Naive B cell (primary cell): ENCODE measurements at regions not wholly inside any gene's neighbourhood (a gene's known extent, or its start where the extent isn't known, plus 50 kb on each side); places are given as distances from the start of the nearest gene placed in this dataset.
A peak's percentile ranks its signal among the peaks of the same experiment; 100 is the strongest.

Experiments
- ATAC-seq, 2 donors: fragments of 150-1000 bp; cut with Tn5 transposase; 2 replicates each; pipeline ENCODE4 v1.10.0; 2021; ENCODE audit warnings: low read depth in 2 of 2, mild to moderate bottlenecking in 2 of 2, moderate library complexity in 2 of 2
- DNase-seq: peaks from one replicate; pipeline ENCODE4 v3.0.0; 2022
- H3K27ac Mint-ChIP-seq, 6 donors: one replicate each; pipeline ENCODE4 v1.8.0; 2020 to 2022; ENCODE audit warnings: mild to moderate bottlenecking in 6 of 6, mixed read lengths in 6 of 6, moderate library complexity in 5 of 6, inconsistent platforms in 2 of 6
- H3K27me3 Mint-ChIP-seq, 3 donors: one replicate each; pipeline ENCODE4 v1.8.0; 2021 to 2022; ENCODE audit warnings: mixed read lengths in 3 of 3, mild to moderate bottlenecking in 1 of 3
- H3K36me3 Mint-ChIP-seq, 2 donors: one replicate each; pipeline ENCODE4 v1.8.0; 2020 to 2022; ENCODE audit warnings: mixed read lengths in 2 of 2, inconsistent platforms in 1 of 2, mild to moderate bottlenecking in 1 of 2
- H3K4me1 Mint-ChIP-seq, 3 donors: one replicate each; pipeline ENCODE4 v1.8.0; 2020 to 2022; ENCODE audit warnings: mixed read lengths in 3 of 3, inconsistent platforms in 1 of 3, mild to moderate bottlenecking in 1 of 3, moderate library complexity in 1 of 3
- H3K4me3 Mint-ChIP-seq, 8 donors: one replicate each; pipeline ENCODE4 v1.8.0; 2020 to 2022; ENCODE audit warnings: mild to moderate bottlenecking in 8 of 8, mixed read lengths in 8 of 8, moderate library complexity in 8 of 8, inconsistent platforms in 2 of 8
- H3K9me3 Mint-ChIP-seq, 7 donors: one replicate each; pipeline ENCODE4 v1.8.0; 2020 to 2022; ENCODE audit warnings: mixed read lengths in 7 of 7, mild to moderate bottlenecking in 5 of 7, inconsistent platforms in 2 of 7, moderate library complexity in 1 of 7

DNA sequence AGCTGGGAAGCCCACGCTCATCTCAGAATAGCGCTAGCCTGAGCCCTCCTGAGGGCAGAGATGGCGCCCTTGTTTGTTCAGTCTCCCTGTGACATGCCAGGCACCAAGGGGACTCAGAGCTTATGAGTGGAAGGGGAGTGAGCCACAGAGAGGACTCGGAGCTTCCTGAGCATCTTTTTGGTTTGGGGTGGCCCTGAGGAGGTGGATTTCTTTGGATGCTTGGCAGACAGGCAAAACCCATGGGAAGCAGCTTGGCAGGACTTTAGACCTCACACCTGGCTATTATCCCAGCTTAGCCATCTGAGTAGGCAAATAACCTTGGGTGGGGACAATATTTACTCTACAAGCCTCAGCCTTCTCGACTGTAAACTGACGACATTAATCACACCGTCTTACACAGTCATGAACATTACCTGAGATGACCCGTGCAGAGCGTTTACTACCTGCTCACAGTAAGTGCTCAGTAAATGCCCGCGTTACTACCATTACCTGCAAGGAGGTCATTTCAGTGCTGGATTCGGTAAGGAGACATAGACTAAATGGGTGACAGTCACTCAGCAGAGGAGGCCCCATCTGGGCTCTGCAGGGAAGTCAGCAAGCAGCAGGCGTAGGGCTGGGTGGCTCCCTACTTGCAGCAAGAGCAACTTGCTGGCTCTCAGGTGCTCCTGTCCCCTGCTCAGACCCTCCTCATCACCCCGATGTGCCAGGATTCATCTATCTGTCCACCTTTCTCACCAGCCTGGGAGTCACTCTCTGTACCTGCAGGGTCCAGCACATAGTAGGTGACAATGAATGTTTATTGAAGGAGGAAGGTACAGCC lies 54.9 kb downstream of the KLHDC7A start:
- ATAC-seq = no peak
- peaks cover 0 to 8% (median 0%) of the 10 kb centered on the region in 7 donors for H3K9me3 Mint-ChIP-seq
- no peaks in the 10 kb centered on the region for H3K4me1 Mint-ChIP-seq
- peak overlapping the region in 1 of 6 donors; percentile 12 for H3K27ac Mint-ChIP-seq
- H3K27me3 Mint-ChIP-seq = peaks cover 17 to 32% (median 26%) of the 10 kb centered on the region in 3 donors
- no peak overlapping the region for H3K4me3 Mint-ChIP-seq
- DNase-seq = no peak
- H3K36me3 Mint-ChIP-seq = no peaks in the 10 kb centered on the region

DNA sequence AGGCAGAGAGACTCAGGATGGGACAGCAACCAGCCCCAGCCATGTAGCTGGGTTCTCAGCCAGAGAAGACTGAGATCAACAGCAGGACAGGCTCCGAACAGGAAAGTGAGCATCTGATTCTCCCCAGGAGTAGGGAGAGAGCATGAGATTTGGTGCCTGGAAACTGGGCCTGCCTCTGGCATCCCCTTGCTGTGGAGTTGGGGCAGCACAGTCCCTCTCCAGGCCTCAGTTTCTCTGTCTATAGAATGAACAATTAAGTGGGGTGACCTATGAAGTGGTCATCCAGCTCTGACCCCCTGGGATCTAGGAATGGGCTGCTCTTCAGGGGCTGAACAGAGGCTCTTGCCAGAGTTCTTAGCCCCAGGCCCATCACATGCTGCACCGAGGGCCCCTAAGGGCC lies 55.6 kb downstream of the KLHDC7A start:
- ATAC-seq (no peak), DNase-seq (no peak)

DNA sequence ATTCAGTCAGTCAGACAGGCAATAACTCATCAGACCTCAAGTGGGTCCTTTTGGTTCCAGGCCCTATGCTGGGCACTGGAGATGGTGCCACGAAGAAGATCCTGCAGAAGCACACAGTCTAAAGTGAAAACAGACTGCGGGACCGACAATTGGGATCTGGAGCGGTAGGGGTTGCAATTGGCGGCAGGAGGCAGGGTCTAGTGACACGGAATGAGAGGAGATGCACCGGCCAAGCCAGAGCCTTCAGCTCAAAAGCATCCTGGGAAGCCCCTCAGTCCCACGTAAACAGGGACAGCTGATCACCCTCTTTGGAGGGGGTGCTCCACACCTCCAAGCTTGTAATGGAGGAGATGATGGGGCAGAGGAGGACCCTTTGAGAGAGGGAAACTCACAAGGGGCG lies 56.2 kb downstream of the KLHDC7A start:
- Mint-ChIP-seq H3K4me1 (no peaks in the 10 kb centered on the region), H3K9me3 (peaks cover 0 to 7% (median 0%) of the 10 kb centered on the region in 7 donors), H3K4me3 (no peak overlapping the region), H3K27ac (no peak overlapping the region), H3K36me3 (no peaks in the 10 kb centered on the region), H3K27me3 (peaks cover 12 to 33% (median 27%) of the 10 kb centered on the region in 3 donors)
- no peak for DNase-seq
- ATAC-seq = no peak

More for the DNA sequence above, 55.6 kb downstream of the KLHDC7A start:
- no peak overlapping the region for H3K27ac Mint-ChIP-seq
- H3K9me3 Mint-ChIP-seq = peaks cover 0 to 9% (median 0%) of the 10 kb centered on the region in 7 donors
- H3K4me1 Mint-ChIP-seq = no peaks in the 10 kb centered on the region
- no peaks in the 10 kb centered on the region for H3K36me3 Mint-ChIP-seq
- peaks cover 12 to 35% (median 28%) of the 10 kb centered on the region in 3 donors for H3K27me3 Mint-ChIP-seq
- H3K4me3 Mint-ChIP-seq = no peak overlapping the region

DNA sequence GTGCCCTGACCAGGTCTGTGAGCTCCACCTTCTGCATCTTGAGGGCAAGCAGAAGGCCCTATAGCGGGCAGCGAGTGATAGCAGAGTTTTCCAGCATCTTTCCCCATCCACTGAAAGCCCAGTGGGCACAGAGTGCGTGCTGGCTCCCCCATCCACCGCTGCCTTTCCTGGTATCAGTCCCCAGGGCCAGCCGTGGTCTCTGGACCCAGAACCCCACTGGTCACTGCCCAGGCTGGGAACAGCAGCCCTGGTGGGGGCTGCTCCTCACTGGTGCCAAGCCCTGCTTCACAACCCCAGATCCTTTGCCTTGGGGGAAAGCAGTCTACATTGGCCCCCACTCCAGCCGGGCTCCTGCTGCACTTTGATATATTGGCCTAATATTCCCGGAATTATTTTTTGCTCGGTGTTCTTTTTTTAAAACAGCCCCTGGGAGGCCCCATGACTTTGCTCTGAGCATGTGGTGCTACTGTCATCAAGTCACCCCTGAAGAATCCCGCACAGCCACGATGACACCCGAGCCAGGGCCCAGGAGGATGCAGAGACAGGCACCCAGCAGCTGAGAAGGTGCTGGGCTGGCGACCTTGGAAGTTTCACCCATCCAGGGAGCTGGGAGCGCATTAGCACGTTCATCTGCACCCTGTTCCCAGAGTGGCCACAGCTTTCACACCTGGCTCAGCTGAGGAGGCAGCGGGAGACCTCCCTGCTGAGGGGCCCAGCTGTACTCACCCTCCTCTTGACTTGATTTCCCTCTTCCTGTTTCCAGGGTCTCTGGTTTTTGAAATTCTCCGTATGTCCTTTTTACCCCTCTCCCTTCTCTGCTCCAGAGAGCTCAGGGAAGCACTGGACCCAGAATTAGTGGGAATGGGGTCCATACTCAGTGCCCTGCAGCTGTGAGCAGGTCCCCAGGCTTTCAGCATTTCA lies 56.9 kb downstream of the KLHDC7A start:
- DNase-seq (no peak), ATAC-seq (no peak)
- peaks cover 0 to 6% (median 2%) of the 10 kb centered on the region in 7 donors for H3K9me3 Mint-ChIP-seq
- H3K4me3 Mint-ChIP-seq = no peak overlapping the region
- H3K36me3 Mint-ChIP-seq = no peaks in the 10 kb centered on the region
- no peak overlapping the region for H3K27ac Mint-ChIP-seq
- peaks cover 18 to 35% (median 34%) of the 10 kb centered on the region in 3 donors for H3K27me3 Mint-ChIP-seq
- no peaks in the 10 kb centered on the region for H3K4me1 Mint-ChIP-seq

DNA sequence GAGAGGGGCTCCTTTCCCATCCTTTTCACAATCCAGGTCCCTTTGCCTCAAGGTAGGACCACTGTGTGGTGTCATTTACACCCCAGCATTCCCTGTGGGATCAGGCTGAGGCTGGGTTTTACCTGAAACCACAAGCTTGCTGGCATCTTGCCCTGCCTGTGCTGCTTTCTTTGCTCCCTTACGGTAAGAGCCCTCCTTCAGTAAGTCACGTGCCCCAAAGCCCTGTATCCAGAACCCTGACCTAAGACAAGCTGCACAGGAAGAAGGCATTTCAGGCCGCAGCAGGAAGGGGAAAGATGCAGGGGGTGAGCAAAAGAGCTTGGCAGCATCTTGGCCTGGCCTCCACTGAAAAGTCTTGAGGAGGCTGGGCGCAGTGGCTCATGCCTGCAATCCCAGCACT lies 58.4 kb downstream of the KLHDC7A start:
- Mint-ChIP-seq H3K4me1 (no peaks in the 10 kb centered on the region), H3K27me3 (peaks cover 29 to 44% (median 41%) of the 10 kb centered on the region in 3 donors), H3K36me3 (no peaks in the 10 kb centered on the region), H3K27ac (no peak overlapping the region), H3K4me3 (no peak overlapping the region), H3K9me3 (peaks cover 3 to 14% (median 8%) of the 10 kb centered on the region in 7 donors)
- DNase-seq = no peak
- ATAC-seq = no peak

DNA sequence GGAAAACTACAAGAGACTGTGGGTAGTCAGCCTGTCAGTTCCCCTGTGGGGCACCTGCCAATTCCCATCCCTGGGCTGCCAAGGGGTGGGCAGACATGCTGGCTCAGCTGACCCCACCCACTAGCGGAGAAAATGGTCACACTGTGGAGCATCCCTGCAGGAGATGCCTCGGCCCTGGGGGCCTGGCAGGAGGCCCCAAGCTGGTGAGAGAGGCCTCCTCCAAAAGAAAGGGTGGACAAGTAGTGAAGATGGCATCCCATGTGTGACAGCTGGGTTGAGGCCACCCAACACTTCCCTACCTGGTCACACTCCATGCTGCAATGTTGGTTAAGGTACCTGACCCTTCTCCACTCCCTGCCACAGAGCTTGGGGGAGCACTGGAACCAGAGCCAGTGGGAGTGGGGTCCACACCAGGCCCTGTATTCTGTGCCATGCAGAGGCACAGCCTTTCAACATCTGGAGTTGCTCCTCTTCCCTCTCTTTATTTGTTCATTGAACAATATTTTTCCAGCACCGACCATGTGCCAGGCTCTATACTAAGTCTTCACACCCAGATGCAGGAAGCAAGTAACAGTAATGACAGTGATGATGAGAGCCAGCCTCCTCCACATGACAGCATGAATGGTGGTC lies 59.5 kb downstream of the KLHDC7A start:
- peaks cover 3 to 14% (median 8%) of the 10 kb centered on the region in 7 donors for H3K9me3 Mint-ChIP-seq
- DNase-seq (no peak), ATAC-seq (no peak)
- H3K4me3 Mint-ChIP-seq = no peak overlapping the region
- peaks cover 32 to 49% (median 42%) of the 10 kb centered on the region in 3 donors for H3K27me3 Mint-ChIP-seq
- no peaks in the 10 kb centered on the region for H3K36me3 Mint-ChIP-seq
- H3K4me1 Mint-ChIP-seq = no peaks in the 10 kb centered on the region
- no peak overlapping the region for H3K27ac Mint-ChIP-seq

DNA sequence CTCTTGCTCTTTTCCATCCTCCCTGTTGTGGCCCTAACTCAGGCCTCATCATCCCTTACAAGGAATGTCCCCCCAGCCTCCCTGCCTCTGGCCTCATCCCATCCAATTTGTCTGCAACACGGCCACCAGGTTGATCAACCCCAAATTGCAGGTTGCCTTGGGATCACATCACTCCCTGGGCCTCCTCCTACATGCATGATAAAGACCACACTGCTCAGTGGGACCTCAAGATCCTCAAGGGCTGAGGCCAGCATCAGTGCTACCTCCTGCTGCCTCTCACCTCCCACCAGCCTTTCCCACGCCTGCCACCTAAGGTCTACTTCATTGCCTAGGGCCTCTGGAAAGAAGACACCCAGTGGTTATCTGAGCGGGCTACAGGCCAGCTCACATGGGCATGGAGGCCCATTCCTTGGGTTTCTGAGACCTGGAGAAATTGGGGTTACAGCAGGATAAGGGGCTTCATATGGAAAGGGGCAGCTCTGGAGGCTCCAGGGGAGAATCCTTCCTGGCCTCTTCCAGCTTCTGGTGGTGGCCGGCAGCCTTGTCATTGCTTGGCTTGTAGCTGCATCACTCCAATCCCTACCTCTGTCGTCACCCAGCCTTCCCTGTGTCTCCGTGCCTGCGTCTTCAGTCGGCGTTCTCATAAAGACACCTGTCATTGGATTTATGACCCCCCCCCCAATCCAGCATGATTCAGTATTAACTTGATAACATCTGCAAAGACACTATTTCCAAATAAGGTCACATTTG lies 60.5 kb downstream of the KLHDC7A start:
- Mint-ChIP-seq H3K27ac (no peak overlapping the region), H3K27me3 (peaks cover 32 to 50% (median 45%) of the 10 kb centered on the region in 3 donors), H3K4me3 (no peak overlapping the region), H3K36me3 (no peaks in the 10 kb centered on the region), H3K9me3 (peaks cover 3 to 14% (median 8%) of the 10 kb centered on the region in 7 donors), H3K4me1 (no peaks in the 10 kb centered on the region)
- ATAC-seq (no peak), DNase-seq (no peak)

DNA sequence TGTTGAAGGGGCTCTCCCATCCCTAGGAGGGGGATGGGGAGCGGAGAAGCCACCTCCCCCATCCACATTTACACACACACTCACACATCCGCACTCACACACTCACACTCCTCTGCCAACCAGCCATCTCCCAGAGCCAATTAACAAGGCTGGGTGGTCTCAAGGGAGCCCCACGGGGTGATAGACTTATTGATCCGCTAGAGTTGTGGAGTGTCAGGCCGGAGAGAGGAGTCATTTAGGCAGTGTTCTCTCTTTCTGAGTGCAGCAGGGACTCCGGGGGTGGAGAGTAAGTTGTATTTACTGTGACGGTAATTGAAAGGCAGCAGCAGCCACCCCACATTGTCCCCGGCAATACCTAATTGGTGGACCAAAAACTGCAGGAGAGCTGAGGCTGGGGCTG lies 61.6 kb downstream of the KLHDC7A start:
- ATAC-seq = no peak
- peaks cover 32 to 52% (median 47%) of the 10 kb centered on the region in 3 donors for H3K27me3 Mint-ChIP-seq
- no peaks in the 10 kb centered on the region for H3K36me3 Mint-ChIP-seq
- H3K4me3 Mint-ChIP-seq = no peak overlapping the region
- H3K27ac Mint-ChIP-seq = no peak overlapping the region
- peaks cover 3 to 14% (median 8%) of the 10 kb centered on the region in 7 donors for H3K9me3 Mint-ChIP-seq
- no peak for DNase-seq
- H3K4me1 Mint-ChIP-seq = no peaks in the 10 kb centered on the region

DNA sequence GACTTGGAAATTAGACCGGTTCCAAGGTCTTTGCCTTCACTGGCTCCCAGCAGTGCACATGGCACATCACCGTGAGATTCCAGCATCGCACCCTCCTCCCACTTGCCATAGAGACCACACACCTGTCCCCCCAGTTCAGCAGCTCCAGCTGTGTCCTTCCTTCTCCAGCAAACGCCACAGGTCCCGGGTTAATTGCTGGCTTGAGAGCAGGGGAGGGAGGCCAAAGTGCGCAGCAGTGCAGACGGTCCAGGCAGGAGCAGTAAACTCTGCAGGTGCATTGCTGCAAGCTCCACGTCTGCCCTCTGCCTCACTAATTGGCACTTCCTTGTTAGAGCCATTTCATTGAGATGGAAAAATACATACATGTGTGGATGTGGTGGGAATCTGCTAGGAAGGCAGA lies 65.3 kb downstream of the KLHDC7A start:
- Mint-ChIP-seq H3K4me1 (no peaks in the 10 kb centered on the region), H3K27me3 (peaks cover 32 to 48% (median 43%) of the 10 kb centered on the region in 3 donors), H3K36me3 (no peaks in the 10 kb centered on the region), H3K27ac (no peak overlapping the region), H3K9me3 (peaks cover 3 to 14% (median 9%) of the 10 kb centered on the region in 7 donors), H3K4me3 (no peak overlapping the region)
- DNase-seq (no peak), ATAC-seq (no peak)

DNA sequence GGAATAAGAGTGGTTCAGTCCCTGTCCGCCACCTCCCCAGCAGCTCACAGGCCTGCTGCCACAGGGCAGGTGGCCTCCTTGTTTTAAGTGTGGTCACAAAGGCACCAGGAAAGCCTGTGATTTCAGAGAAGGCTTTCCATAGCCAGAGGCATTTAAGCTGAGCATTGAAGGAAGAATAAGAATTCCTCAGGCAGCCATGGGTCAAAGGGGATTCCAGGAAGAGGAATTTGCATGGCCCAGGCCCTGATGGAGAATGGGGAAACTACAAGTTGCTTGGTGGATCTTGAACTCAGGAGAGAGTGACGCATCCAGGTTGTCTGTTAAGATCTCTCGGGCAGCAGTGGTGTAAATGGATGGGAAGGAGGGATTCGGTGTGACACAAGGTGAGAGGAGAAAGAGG lies 66.7 kb downstream of the KLHDC7A start:
- peak overlapping the region in 1 of 8 donors; percentile 7 for H3K4me3 Mint-ChIP-seq
- peaks cover 27 to 37% (median 31%) of the 10 kb centered on the region in 3 donors for H3K27me3 Mint-ChIP-seq
- DNase-seq (no peak), ATAC-seq (no peak)
- no peaks in the 10 kb centered on the region for H3K4me1 Mint-ChIP-seq
- peaks cover 3 to 10% (median 9%) of the 10 kb centered on the region in 7 donors for H3K9me3 Mint-ChIP-seq
- no peak overlapping the region for H3K27ac Mint-ChIP-seq
- no peaks in the 10 kb centered on the region for H3K36me3 Mint-ChIP-seq

DNA sequence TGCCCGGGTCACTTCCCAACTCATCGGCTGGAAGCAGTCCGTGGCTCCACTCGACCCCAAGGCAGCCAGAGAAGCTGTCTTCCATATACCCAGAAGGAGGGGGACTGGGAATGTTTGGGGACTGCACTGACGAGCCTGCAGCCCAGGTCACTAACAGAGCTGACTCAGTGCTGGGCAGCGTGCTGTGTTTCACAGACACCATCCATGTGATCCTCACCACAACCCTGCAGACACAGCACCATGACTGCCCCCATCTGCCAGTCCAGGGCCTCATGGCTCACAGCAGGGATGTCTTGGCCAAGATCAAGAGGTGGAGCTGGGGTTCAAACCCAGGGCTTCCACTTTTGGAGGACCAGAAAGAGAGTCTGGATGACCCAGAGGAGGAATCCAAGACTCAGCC lies 67.9 kb downstream of the KLHDC7A start:
- Mint-ChIP-seq H3K36me3 (no peaks in the 10 kb centered on the region), H3K27me3 (peaks cover 18 to 36% (median 29%) of the 10 kb centered on the region in 3 donors), H3K4me1 (no peaks in the 10 kb centered on the region), H3K27ac (no peak overlapping the region), H3K9me3 (peaks cover 0 to 6% (median 2%) of the 10 kb centered on the region in 7 donors), H3K4me3 (no peak overlapping the region)
- DNase-seq (no peak), ATAC-seq (no peak)

DNA sequence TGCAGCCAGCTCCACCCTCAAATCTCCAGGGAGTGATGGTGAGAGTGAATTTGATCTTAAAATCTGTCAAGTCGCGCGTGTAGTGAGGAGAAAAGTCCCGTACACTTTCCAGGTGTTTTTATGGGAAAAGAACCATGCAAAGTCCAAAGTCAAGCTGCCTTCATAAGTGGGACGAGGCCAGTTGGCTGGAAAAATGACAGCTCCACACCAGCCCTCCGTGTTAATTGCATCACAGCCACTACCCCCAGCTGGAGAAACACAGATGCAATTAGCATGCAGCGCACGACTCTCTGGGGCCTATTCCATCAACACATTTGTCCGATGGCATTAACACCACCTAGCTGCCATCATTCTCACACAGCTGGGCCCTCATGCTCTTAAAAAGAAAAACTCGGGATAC lies 68.4 kb downstream of the KLHDC7A start:
- ATAC-seq (no peak), DNase-seq (no peak)
- no peaks in the 10 kb centered on the region for H3K4me1 Mint-ChIP-seq
- peaks cover 0 to 5% (median 0%) of the 10 kb centered on the region in 7 donors for H3K9me3 Mint-ChIP-seq
- H3K36me3 Mint-ChIP-seq = no peaks in the 10 kb centered on the region
- H3K4me3 Mint-ChIP-seq = no peak overlapping the region
- H3K27ac Mint-ChIP-seq = no peak overlapping the region
- peaks cover 15 to 38% (median 32%) of the 10 kb centered on the region in 3 donors for H3K27me3 Mint-ChIP-seq
